Erythroblast (primary cell): ENCODE measurements at regions not wholly inside any gene's neighbourhood (a gene's known extent, or its start where the extent isn't known, plus 50 kb on each side); places are given as distances from the start of the nearest gene placed in this dataset.
"Not testable (repeated sequence)": the region's sequence is repeated elsewhere in the genome, so short reads cannot be mapped to it uniquely, and the experiment has no call there.

Experiments used
- DNase-seq, 2 experiments: peaks; one replicate each; lab custom pipeline; 2025; lab: John Stamatoyannopoulos, UW
- GATA1 ChIP-seq: IDR thresholded peaks from 2 replicates; pipeline ENCODE4 v1.6.1; 2011; ENCODE audit warnings: low read depth, mild to moderate bottlenecking, control low read depth, low read length, moderate library complexity
- POLR2A ChIP-seq: IDR thresholded peaks from 2 replicates; pipeline ENCODE4 v1.6.1; 2011; ENCODE audit warnings: mild to moderate bottlenecking, low read length

- TF ChIP-seq GATA1 (no peak), POLR2A (no peak)
- no peak for DNase-seq
Measured at GRCh38 chr4:66842026-66842723, 703.1 kb downstream of the CENPC start.

GRCh38 chr4:66840178-66840577 lies 705.1 kb downstream of the CENPC start:
- no peak for TF ChIP-seq GATA1
- no peak for TF ChIP-seq POLR2A

GRCh38 chr4:66837279-66837922 lies 707.9 kb downstream of the CENPC start:
- no peak for DNase-seq
- TF ChIP-seq GATA1: no peak
- TF ChIP-seq POLR2A: no peak

More at GRCh38 chr4:66840178-66840577, 705.1 kb downstream of the CENPC start:
- no peak for DNase-seq

GRCh38 chr4:66829310-66829709 lies 716.0 kb downstream of the CENPC start:
- TF ChIP-seq GATA1 (no peak), POLR2A (no peak)
- no peak for DNase-seq

GRCh38 chr4:66820681-66821080 lies 724.6 kb downstream of the CENPC start:
- no peak for DNase-seq
- TF ChIP-seq POLR2A: no peak
- TF ChIP-seq GATA1: no peak

GRCh38 chr4:66814277-66814676 lies 731.0 kb downstream of the CENPC start:
- no peak for TF ChIP-seq GATA1
- no peak for TF ChIP-seq POLR2A
- no peak for DNase-seq

GRCh38 chr4:66805582-66805981 lies 739.7 kb downstream of the CENPC start:
- no peak for TF ChIP-seq POLR2A
- TF ChIP-seq GATA1: no peak
- no peak for DNase-seq

- TF ChIP-seq GATA1 (no peak), POLR2A (no peak)
- DNase-seq: no peak
Measured at GRCh38 chr4:66804979-66805378, 740.3 kb downstream of the CENPC start.

GRCh38 chr4:66797608-66798007 lies 747.7 kb downstream of the CENPC start:
- TF ChIP-seq GATA1 (no peak), POLR2A (no peak)

GRCh38 chr4:66795724-66796123 lies 749.6 kb downstream of the CENPC start:
- no peak for DNase-seq
- no peak for TF ChIP-seq GATA1
- TF ChIP-seq POLR2A: no peak

More at GRCh38 chr4:66797608-66798007, 747.7 kb downstream of the CENPC start:
- DNase-seq: no peak

- TF ChIP-seq POLR2A: no peak
- TF ChIP-seq GATA1: no peak
- DNase-seq: no peak
Measured at GRCh38 chr4:66794390-66795034, 750.8 kb downstream of the CENPC start.

GRCh38 chr4:66791686-66792085 lies 753.6 kb downstream of the CENPC start:
- no peak for TF ChIP-seq GATA1
- TF ChIP-seq POLR2A: no peak
- no peak for DNase-seq

GRCh38 chr4:66785479-66785878 lies 759.8 kb downstream of the CENPC start:
- no peak for DNase-seq
- TF ChIP-seq GATA1 (no peak), POLR2A (no peak)

- not testable (repeated sequence) for DNase-seq
Measured at GRCh38 chr4:66782751-66783150, 762.6 kb downstream of the CENPC start.

- TF ChIP-seq GATA1 (no peak), POLR2A (no peak)
- no peak for DNase-seq
Measured at GRCh38 chr4:66777097-66777496, 768.2 kb downstream of the CENPC start.
